GM23338 (cell line): ENCODE measurements at regions not wholly inside any gene's neighbourhood (a gene's known extent, or its start where the extent isn't known, plus 50 kb on each side); places are given as distances from the start of the nearest gene placed in this dataset.
A peak's percentile ranks its signal among the peaks of the same experiment; 100 is the strongest.
"Not testable (repeated sequence)": the region's sequence is repeated elsewhere in the genome, so short reads cannot be mapped to it uniquely, and the experiment has no call there.

Experiments used
- ATAC-seq: fragments of 200-7000 bp; cut with Tn5 transposase; 3 replicates; pipeline ENCODE4 v1.9.1; 2020
- DNase-seq: peaks from one replicate; pipeline ENCODE4 v3.0.0-alpha.2; 2015; ENCODE audit warnings: low spot score
- H2AFZ ChIP-seq: fragments of 200-600 bp; sonication (generic); 2 replicates; pipeline ENCODE4 v1.8.0; 2016; ENCODE audit warnings: antibody characterized with exemption, mild to moderate bottlenecking, moderate library complexity
- H3F3A ChIP-seq: fragments of 200-600 bp; sonication (generic); replicated peaks from 2 replicates; pipeline ENCODE4 v1.8.0; 2017; ENCODE audit warnings: antibody characterized with exemption, mixed run types, low read depth
- H3K27ac ChIP-seq: fragments of 200-600 bp; sonication (generic); 2 replicates; pipeline ENCODE4 v1.6.1; 2016; ENCODE audit warnings: low read depth
- H3K27me3 ChIP-seq: fragments of 200-600 bp; sonication (generic); 2 replicates; pipeline ENCODE4 v1.8.0; 2016; ENCODE audit warnings: mild to moderate bottlenecking, mixed run types, moderate library complexity; ENCODE audit not compliant: insufficient read depth
- H3K36me3 ChIP-seq: fragments of 200-600 bp; sonication (generic); 2 replicates; pipeline ENCODE4 v1.8.0; 2016; ENCODE audit warnings: mild to moderate bottlenecking; ENCODE audit not compliant: insufficient read depth
- H3K4me1 ChIP-seq: fragments of 200-600 bp; sonication (generic); 2 replicates; pipeline ENCODE4 v1.8.0; 2016; ENCODE audit warnings: mild to moderate bottlenecking, moderate library complexity; ENCODE audit not compliant: insufficient read depth
- H3K4me2 ChIP-seq: fragments of 200-600 bp; sonication (generic); 2 replicates; pipeline ENCODE4 v1.7.1; 2017; ENCODE audit warnings: mixed run types
- H3K4me3 ChIP-seq: fragments of 200-600 bp; sonication (generic); 2 replicates; pipeline ENCODE4 v1.6.1; 2016; ENCODE audit warnings: mixed run types
- H3K79me2 ChIP-seq: fragments of 200-600 bp; sonication (generic); replicated peaks from 2 replicates; pipeline ENCODE4 v1.8.0; 2017; ENCODE audit warnings: mild to moderate bottlenecking; ENCODE audit not compliant: insufficient read depth
- H3K9me2 ChIP-seq: fragments of 200-600 bp; sonication (generic); 2 replicates; pipeline ENCODE4 v1.8.0; 2017; ENCODE audit not compliant: insufficient read depth
- H4K20me1 ChIP-seq: fragments of 200-600 bp; sonication (generic); replicated peaks from 2 replicates; pipeline ENCODE4 v1.8.0; 2017; ENCODE audit warnings: mild to moderate bottlenecking; ENCODE audit not compliant: insufficient read depth
- H3K27ac Mint-ChIP-seq: 2 replicates; pipeline ENCODE4 v1.8.0; 2020; ENCODE audit warnings: inconsistent platforms, mild to moderate bottlenecking, moderate library complexity, mixed read lengths
- H3K27me3 Mint-ChIP-seq: 3 replicates; pipeline ENCODE4 v1.8.0; 2022; ENCODE audit warnings: low read depth, mild to moderate bottlenecking, moderate library complexity, mixed read lengths, inconsistent platforms; ENCODE audit not compliant: insufficient read depth, poor library complexity
- H3K36me3 Mint-ChIP-seq: 3 replicates; pipeline ENCODE4 v1.8.0; 2021; ENCODE audit warnings: low read depth, mild to moderate bottlenecking, inconsistent platforms, moderate library complexity, mixed read lengths
- H3K4me1 Mint-ChIP-seq: 3 replicates; pipeline ENCODE4 v1.8.0; 2020; ENCODE audit warnings: mild to moderate bottlenecking, inconsistent platforms, mixed read lengths
- H3K4me3 Mint-ChIP-seq: 3 replicates; pipeline ENCODE4 v1.8.0; 2021; ENCODE audit warnings: moderate library complexity, mild to moderate bottlenecking, inconsistent platforms, mixed read lengths
- H3K9me3 Mint-ChIP-seq: 3 replicates; pipeline ENCODE4 v1.8.0; 2020; ENCODE audit warnings: moderate library complexity, mild to moderate bottlenecking, inconsistent platforms, mixed read lengths
- CREB1 ChIP-seq: fragments of 250-450 bp; sonication (Bioruptor Pico); IDR thresholded peaks from 2 replicates; pipeline ENCODE4 v1.5.0; 2020; ENCODE audit warnings: low read depth, mild to moderate bottlenecking, moderate library complexity
- CTCF ChIP-seq, 2 experiments: fragments of 200-600 bp in 1 of 2; sonication (generic) in 1 of 2; conservative IDR thresholded peaks; 2 replicates each; pipeline versions ENCODE4 v1.5.1 to v1.6.1; 2016 to 2017; ENCODE audit warnings: antibody characterized with exemption in 2 of 2, low read depth in 2 of 2, mild to moderate bottlenecking in 2 of 2, moderate library complexity in 1 of 2
- JUNB ChIP-seq: IDR thresholded peaks from one replicate; pipeline ENCODE4 v1.6.1; 2016; ENCODE audit warnings: antibody characterized with exemption; ENCODE audit not compliant: unreplicated experiment
- NANOG ChIP-seq: IDR thresholded peaks from 2 replicates; pipeline ENCODE4 v1.6.1; 2016; ENCODE audit warnings: antibody characterized with exemption, borderline replicate concordance
- POLR2AphosphoS5 ChIP-seq: IDR thresholded peaks from 2 replicates; pipeline ENCODE4 v1.6.1; 2016; ENCODE audit warnings: antibody characterized with exemption, low read depth
- STAT1 ChIP-seq: IDR thresholded peaks from one replicate; pipeline ENCODE4 v1.6.1; 2016; ENCODE audit warnings: antibody characterized with exemption; ENCODE audit not compliant: unreplicated experiment
- ZNF331 ChIP-seq: fragments of 250-450 bp; sonication (Bioruptor Pico); IDR thresholded peaks from 2 replicates; pipeline ENCODE4 v1.5.0; 2020; ENCODE audit warnings: low read depth, mild to moderate bottlenecking, moderate library complexity

DNA sequence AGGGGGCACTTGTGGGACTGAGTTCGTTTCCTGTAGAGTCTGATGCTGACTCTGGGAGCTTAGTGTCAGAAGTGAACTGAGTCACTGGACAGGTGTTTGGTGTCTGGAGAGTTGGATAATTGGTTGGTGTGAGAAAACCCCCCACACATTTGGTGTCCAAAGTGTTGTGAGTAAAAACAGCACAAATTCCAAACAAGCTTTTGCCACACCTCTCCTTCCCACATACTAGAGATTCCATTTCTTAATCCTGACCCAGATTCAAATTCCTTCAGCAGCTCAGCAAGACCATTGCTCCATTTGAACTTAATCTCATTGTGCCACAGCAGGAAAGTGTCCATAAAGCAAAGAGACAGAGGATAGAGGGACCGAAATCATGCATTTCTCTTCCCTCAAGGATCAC is 74.3 kb upstream of the IGFBPL1 start:
- H3K4me1 Mint-ChIP-seq, H3K4me3 ChIP-seq, H3K27me3 Mint-ChIP-seq, H3K4me1 ChIP-seq, H3K4me3 Mint-ChIP-seq, H4K20me1 ChIP-seq, H3K27ac ChIP-seq, H3K36me3 ChIP-seq, ATAC-seq, H3K9me2 ChIP-seq, DNase-seq, H3K27ac Mint-ChIP-seq, H2AFZ ChIP-seq, H3K79me2 ChIP-seq, H3K36me3 Mint-ChIP-seq, H3K27me3 ChIP-seq, H3F3A ChIP-seq, H3K4me2 ChIP-seq, H3K9me3 Mint-ChIP-seq: not testable (repeated sequence)

GRCh38 chr9:38489057-38489456 is 64.8 kb upstream of the IGFBPL1 start:
- peaks cover 35% of the 10 kb centered on the region for H3K4me1 Mint-ChIP-seq
- no peak overlapping the region for H3K4me3 ChIP-seq
- no peak overlapping the region for H2AFZ ChIP-seq
- H3K4me3 Mint-ChIP-seq, result no peak overlapping the region
- no peaks in the 10 kb centered on the region for H3K9me2 ChIP-seq
- H3K27me3 ChIP-seq, result no peaks in the 10 kb centered on the region
- H3F3A ChIP-seq, result 0 out of 2 replicates have a peak, but pooled peaks cover 3% of the 10 kb centered on the region
- no peak overlapping the region for H3K27ac ChIP-seq
- ATAC-seq (no peak), DNase-seq (no peak)
- H3K4me2 ChIP-seq, result no peak overlapping the region
- H3K4me1 ChIP-seq, result peaks cover 19% of the 10 kb centered on the region
- no peaks in the 10 kb centered on the region for H3K36me3 Mint-ChIP-seq
- no peaks in the 10 kb centered on the region for H3K36me3 ChIP-seq
- H3K27ac Mint-ChIP-seq, result no peak overlapping the region
- TF ChIP-seq JUNB (no peak), CTCF (conservative IDR thresholded peaks at IDR 0.05; ENCODE audit: low read depth in 2 of 2) (0 out of 4 replicates have a peak, but pooled peaks of 1 of the 2 experiments have one; percentile 9)
- H3K79me2 ChIP-seq, result no peaks in the 10 kb centered on the region
- no peaks in the 10 kb centered on the region for H4K20me1 ChIP-seq
- peaks cover 5% of the 10 kb centered on the region for H3K27me3 Mint-ChIP-seq
- peaks cover 2% of the 10 kb centered on the region; the same call in 1 of the 3 replicates for H3K9me3 Mint-ChIP-seq

- H3K4me1 Mint-ChIP-seq, result peaks cover 41% of the 10 kb centered on the region
- H3F3A ChIP-seq, result 0 out of 2 replicates have a peak, but pooled peaks cover 3% of the 10 kb centered on the region
- H3K27ac Mint-ChIP-seq, result no peak overlapping the region
- H3K4me3 Mint-ChIP-seq, result no peak overlapping the region
- no peaks in the 10 kb centered on the region for H3K27me3 ChIP-seq
- ATAC-seq (no peak), DNase-seq (no peak)
- no peaks in the 10 kb centered on the region for H4K20me1 ChIP-seq
- no peak overlapping the region for H2AFZ ChIP-seq
- peaks cover 2% of the 10 kb centered on the region; the same call in 1 of the 3 replicates for H3K9me3 Mint-ChIP-seq
- TF ChIP-seq JUNB, result no peak
- no peak for TF ChIP-seq STAT1
- TF ChIP-seq POLR2AphosphoS5, result no peak
- TF ChIP-seq NANOG, result no peak
- no peak for TF ChIP-seq ZNF331
- no peak for TF ChIP-seq CTCF (conservative IDR thresholded peaks at IDR 0.05; ENCODE audit: low read depth in 2 of 2)
- no peak for TF ChIP-seq CREB1 (CRISPR knock-in tag)
- H3K36me3 ChIP-seq, result no peaks in the 10 kb centered on the region
- no peaks in the 10 kb centered on the region for H3K36me3 Mint-ChIP-seq
- peaks cover 5% of the 10 kb centered on the region for H3K27me3 Mint-ChIP-seq
- no peaks in the 10 kb centered on the region for H3K79me2 ChIP-seq
- H3K4me2 ChIP-seq, result no peak overlapping the region
- H3K4me1 ChIP-seq, result peaks cover 27% of the 10 kb centered on the region
- H3K27ac ChIP-seq, result no peak overlapping the region
- no peaks in the 10 kb centered on the region for H3K9me2 ChIP-seq
- no peak overlapping the region for H3K4me3 ChIP-seq
Measured at GRCh38 chr9:38488156-38488698, 64.0 kb upstream of the IGFBPL1 start.

GRCh38 chr9:38487418-38488155 is 63.3 kb upstream of the IGFBPL1 start:
- not testable (repeated sequence) for H2AFZ ChIP-seq, H3K4me2 ChIP-seq, H3K4me3 Mint-ChIP-seq, H3K36me3 ChIP-seq, H3K27me3 ChIP-seq, H3F3A ChIP-seq, H3K27ac Mint-ChIP-seq, H4K20me1 ChIP-seq, H3K9me2 ChIP-seq, H3K27me3 Mint-ChIP-seq, H3K27ac ChIP-seq, H3K36me3 Mint-ChIP-seq, H3K9me3 Mint-ChIP-seq, H3K79me2 ChIP-seq, H3K4me3 ChIP-seq
- peak; percentile 12 for ATAC-seq
- H3K4me1 Mint-ChIP-seq, result peaks cover 46% of the 10 kb centered on the region
- peaks cover 32% of the 10 kb centered on the region for H3K4me1 ChIP-seq
- peak; percentile 25 for DNase-seq
